Neural cell (in vitro differentiated cells): ENCODE measurements at regions not wholly inside any gene's neighbourhood (a gene's known extent, or its start where the extent isn't known, plus 50 kb on each side); places are given as distances from the start of the nearest gene placed in this dataset.

Experiments used
- H2AFZ ChIP-seq: fragments of 200-600, 300-800 bp; sonication (generic), shearing (Covaris generic); 2 replicates; pipeline ENCODE4 v1.6.0; 2014; ENCODE audit warnings: low read depth, mild to moderate bottlenecking, antibody characterized with exemption, low read length, moderate library complexity
- H3F3A ChIP-seq: fragments of 200-600 bp; shearing (Covaris generic); 2 replicates; pipeline ENCODE4 v1.6.1; 2016; ENCODE audit warnings: mild to moderate bottlenecking, moderate library complexity, mixed read lengths, antibody characterized with exemption, low read length; ENCODE audit not compliant: insufficient read depth, poor library complexity, severe bottlenecking
- H3K27ac ChIP-seq: fragments of 200-600, 300-800 bp; sonication (generic), shearing (Covaris generic); 2 replicates; pipeline ENCODE4 v1.5.1; 2014; ENCODE audit warnings: mild to moderate bottlenecking, low read length, moderate library complexity
- H3K27me3 ChIP-seq: fragments of 300-800, 200-600 bp; sonication (generic), shearing (Covaris generic); 2 replicates; pipeline ENCODE4 v1.6.0; 2014; ENCODE audit warnings: mild to moderate bottlenecking, low read depth, low read length, moderate library complexity; ENCODE audit not compliant: insufficient read depth
- H3K36me3 ChIP-seq: fragments of 300-800, 200-600 bp; sonication (generic), shearing (Covaris generic); 2 replicates; pipeline ENCODE4 v1.5.1; 2014; ENCODE audit warnings: mild to moderate bottlenecking, antibody characterized with exemption, low read length, moderate library complexity; ENCODE audit not compliant: insufficient read depth
- H3K4me2 ChIP-seq: fragments of 300-800, 200-600 bp; sonication (generic), shearing (Covaris generic); 2 replicates; pipeline ENCODE4 v1.6.0; 2014; ENCODE audit warnings: mild to moderate bottlenecking, low read length
- H3K4me3 ChIP-seq: fragments of 300-800, 200-600 bp; sonication (generic), shearing (Covaris generic); 2 replicates; pipeline ENCODE4 v1.5.1; 2014; ENCODE audit warnings: mild to moderate bottlenecking, low read length, moderate library complexity
- H3K79me2 ChIP-seq: fragments of 200-600 bp; shearing (Covaris generic); replicated peaks from 2 replicates; pipeline ENCODE4 v1.6.0; 2014; ENCODE audit warnings: mild to moderate bottlenecking, low read length, moderate library complexity; ENCODE audit not compliant: insufficient read depth
- H3K9ac ChIP-seq: fragments of 300-800, 200-600 bp; sonication (generic), shearing (Covaris generic); 2 replicates; pipeline ENCODE4 v1.6.1; 2016; ENCODE audit warnings: mild to moderate bottlenecking, low read length, mixed read lengths
- H3K9me2 ChIP-seq: fragments of 200-600 bp; shearing (Covaris generic); 2 replicates; pipeline ENCODE4 v1.6.1; 2016; ENCODE audit warnings: mild to moderate bottlenecking, low read length, mixed read lengths; ENCODE audit not compliant: insufficient read depth
- H3K9me3 ChIP-seq: fragments of 200-600, 300-800 bp; sonication (generic), shearing (Covaris generic); 2 replicates; pipeline ENCODE4 v1.6.1; 2016; ENCODE audit warnings: mild to moderate bottlenecking, mixed run types, low read length, moderate library complexity, mixed read lengths
- H4K20me1 ChIP-seq: fragments of 200-600 bp; shearing (Covaris generic); 2 replicates; pipeline ENCODE4 v1.6.1; 2016; ENCODE audit warnings: mild to moderate bottlenecking, mixed run types; ENCODE audit not compliant: insufficient read depth
- EP300 ChIP-seq: fragments of 450-650 bp; conservative IDR thresholded peaks from 2 replicates; pipeline ENCODE4 v1.6.1; 2014; ENCODE audit warnings: antibody characterized with exemption, mild to moderate bottlenecking, moderate library complexity; ENCODE audit not compliant: poor library complexity, severe bottlenecking
- EZH2 ChIP-seq: fragments of 200-600, 300-800 bp; shearing (Covaris generic), sonication (generic); IDR thresholded peaks from 2 replicates; pipeline ENCODE4 v1.6.1; 2014; ENCODE audit warnings: antibody characterized with exemption, low read length, borderline replicate concordance, mild to moderate bottlenecking; ENCODE audit not compliant: insufficient read depth, poor library complexity, severe bottlenecking
- MXI1 ChIP-seq: fragments of 450-650 bp; conservative IDR thresholded peaks from 2 replicates; pipeline ENCODE4 v1.6.1; 2014; ENCODE audit warnings: antibody characterized with exemption, mild to moderate bottlenecking; ENCODE audit not compliant: poor library complexity, severe bottlenecking
- POLR2AphosphoS5 ChIP-seq: IDR thresholded peaks from 2 replicates; pipeline ENCODE4 v1.6.1; 2012
- RAD21 ChIP-seq: fragments of 450-650 bp; conservative IDR thresholded peaks from 2 replicates; pipeline ENCODE4 v1.6.1; 2014; ENCODE audit warnings: antibody characterized with exemption, mild to moderate bottlenecking, moderate library complexity
- SMC3 ChIP-seq: fragments of 450-650 bp; conservative IDR thresholded peaks from 2 replicates; pipeline ENCODE4 v1.6.1; 2014; ENCODE audit warnings: antibody characterized with exemption, mild to moderate bottlenecking, moderate library complexity; ENCODE audit not compliant: poor library complexity
- TAF1 ChIP-seq: IDR thresholded peaks from 2 replicates; pipeline ENCODE4 v1.6.1; 2012; ENCODE audit warnings: low read depth
- TF ChIP-seq, protein P1 (sequence below): IDR thresholded peaks from 2 replicates; pipeline ENCODE4 v1.6.1; 2012; ENCODE audit warnings: borderline replicate concordance
- TF ChIP-seq, protein P2 (sequence below): fragments of 450-650 bp; IDR thresholded peaks from 2 replicates; pipeline ENCODE4 v1.5.1; 2014; ENCODE audit warnings: antibody characterized with exemption, mild to moderate bottlenecking, moderate library complexity; ENCODE audit not compliant: poor library complexity, severe bottlenecking

GRCh38 chr6:82038631-82039030 lies 208.9 kb downstream of the IBTK start:
- no peaks in the 10 kb centered on the region for H3K36me3 ChIP-seq
- H3K4me3 ChIP-seq = no peak overlapping the region
- H3F3A ChIP-seq = no peaks in the 10 kb centered on the region
- no peaks in the 10 kb centered on the region for H4K20me1 ChIP-seq
- TF ChIP-seq EP300 = no peak
- no peak for TF ChIP-seq RAD21
- TF ChIP-seq POLR2AphosphoS5 = no peak
- TF ChIP-seq TAF1 = no peak
- TF ChIP-seq, protein P1, sequence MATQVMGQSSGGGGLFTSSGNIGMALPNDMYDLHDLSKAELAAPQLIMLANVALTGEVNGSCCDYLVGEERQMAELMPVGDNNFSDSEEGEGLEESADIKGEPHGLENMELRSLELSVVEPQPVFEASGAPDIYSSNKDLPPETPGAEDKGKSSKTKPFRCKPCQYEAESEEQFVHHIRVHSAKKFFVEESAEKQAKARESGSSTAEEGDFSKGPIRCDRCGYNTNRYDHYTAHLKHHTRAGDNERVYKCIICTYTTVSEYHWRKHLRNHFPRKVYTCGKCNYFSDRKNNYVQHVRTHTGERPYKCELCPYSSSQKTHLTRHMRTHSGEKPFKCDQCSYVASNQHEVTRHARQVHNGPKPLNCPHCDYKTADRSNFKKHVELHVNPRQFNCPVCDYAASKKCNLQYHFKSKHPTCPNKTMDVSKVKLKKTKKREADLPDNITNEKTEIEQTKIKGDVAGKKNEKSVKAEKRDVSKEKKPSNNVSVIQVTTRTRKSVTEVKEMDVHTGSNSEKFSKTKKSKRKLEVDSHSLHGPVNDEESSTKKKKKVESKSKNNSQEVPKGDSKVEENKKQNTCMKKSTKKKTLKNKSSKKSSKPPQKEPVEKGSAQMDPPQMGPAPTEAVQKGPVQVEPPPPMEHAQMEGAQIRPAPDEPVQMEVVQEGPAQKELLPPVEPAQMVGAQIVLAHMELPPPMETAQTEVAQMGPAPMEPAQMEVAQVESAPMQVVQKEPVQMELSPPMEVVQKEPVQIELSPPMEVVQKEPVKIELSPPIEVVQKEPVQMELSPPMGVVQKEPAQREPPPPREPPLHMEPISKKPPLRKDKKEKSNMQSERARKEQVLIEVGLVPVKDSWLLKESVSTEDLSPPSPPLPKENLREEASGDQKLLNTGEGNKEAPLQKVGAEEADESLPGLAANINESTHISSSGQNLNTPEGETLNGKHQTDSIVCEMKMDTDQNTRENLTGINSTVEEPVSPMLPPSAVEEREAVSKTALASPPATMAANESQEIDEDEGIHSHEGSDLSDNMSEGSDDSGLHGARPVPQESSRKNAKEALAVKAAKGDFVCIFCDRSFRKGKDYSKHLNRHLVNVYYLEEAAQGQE = no peak
- TF ChIP-seq EZH2 = no peak
- TF ChIP-seq, protein P2, sequence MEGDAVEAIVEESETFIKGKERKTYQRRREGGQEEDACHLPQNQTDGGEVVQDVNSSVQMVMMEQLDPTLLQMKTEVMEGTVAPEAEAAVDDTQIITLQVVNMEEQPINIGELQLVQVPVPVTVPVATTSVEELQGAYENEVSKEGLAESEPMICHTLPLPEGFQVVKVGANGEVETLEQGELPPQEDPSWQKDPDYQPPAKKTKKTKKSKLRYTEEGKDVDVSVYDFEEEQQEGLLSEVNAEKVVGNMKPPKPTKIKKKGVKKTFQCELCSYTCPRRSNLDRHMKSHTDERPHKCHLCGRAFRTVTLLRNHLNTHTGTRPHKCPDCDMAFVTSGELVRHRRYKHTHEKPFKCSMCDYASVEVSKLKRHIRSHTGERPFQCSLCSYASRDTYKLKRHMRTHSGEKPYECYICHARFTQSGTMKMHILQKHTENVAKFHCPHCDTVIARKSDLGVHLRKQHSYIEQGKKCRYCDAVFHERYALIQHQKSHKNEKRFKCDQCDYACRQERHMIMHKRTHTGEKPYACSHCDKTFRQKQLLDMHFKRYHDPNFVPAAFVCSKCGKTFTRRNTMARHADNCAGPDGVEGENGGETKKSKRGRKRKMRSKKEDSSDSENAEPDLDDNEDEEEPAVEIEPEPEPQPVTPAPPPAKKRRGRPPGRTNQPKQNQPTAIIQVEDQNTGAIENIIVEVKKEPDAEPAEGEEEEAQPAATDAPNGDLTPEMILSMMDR = no peak
- TF ChIP-seq MXI1 = no peak
- no peak for TF ChIP-seq SMC3
- no peaks in the 10 kb centered on the region for H3K79me2 ChIP-seq
- H3K9ac ChIP-seq = no peak overlapping the region
- no peaks in the 10 kb centered on the region for H3K9me2 ChIP-seq
- no peaks in the 10 kb centered on the region for H3K27me3 ChIP-seq
- H3K4me2 ChIP-seq = no peak overlapping the region
- no peaks in the 10 kb centered on the region for H3K9me3 ChIP-seq
- no peak overlapping the region for H2AFZ ChIP-seq
- no peak overlapping the region for H3K27ac ChIP-seq

DNA sequence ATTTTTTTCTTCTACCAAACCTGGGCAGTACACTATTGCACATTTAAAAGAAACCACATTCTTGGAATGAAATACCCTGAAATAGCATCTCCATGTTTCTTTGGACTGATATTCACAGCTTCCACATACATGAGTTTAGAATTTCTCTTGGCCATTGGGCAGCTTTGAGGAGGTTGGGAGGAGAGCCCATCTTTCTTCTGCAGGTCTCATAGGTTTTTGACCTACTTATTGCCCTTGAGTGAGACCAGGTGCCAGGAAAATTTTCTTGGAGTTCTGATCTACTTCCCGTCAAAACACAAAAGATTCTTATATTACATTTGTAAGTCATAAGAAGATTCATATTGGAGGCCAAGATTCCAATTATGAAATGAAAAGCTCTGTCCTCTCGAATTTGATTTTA lies 212.0 kb downstream of the IBTK start:
- H3F3A ChIP-seq = no peaks in the 10 kb centered on the region
- no peak for TF ChIP-seq MXI1
- TF ChIP-seq EZH2 = no peak
- TF ChIP-seq, protein P2 = no peak
- TF ChIP-seq POLR2AphosphoS5 = no peak
- TF ChIP-seq SMC3 = no peak
- TF ChIP-seq TAF1 = no peak
- no peak for TF ChIP-seq EP300
- TF ChIP-seq, protein P1 = no peak
- no peak for TF ChIP-seq RAD21

More for the DNA sequence above, 212.0 kb downstream of the IBTK start:
- no peaks in the 10 kb centered on the region for H3K79me2 ChIP-seq
- no peaks in the 10 kb centered on the region for H3K9me3 ChIP-seq
- no peaks in the 10 kb centered on the region for H3K36me3 ChIP-seq
- H3K9ac ChIP-seq = no peak overlapping the region
- H2AFZ ChIP-seq = no peak overlapping the region
- no peak overlapping the region for H3K4me3 ChIP-seq
- no peak overlapping the region for H3K27ac ChIP-seq
- H3K4me2 ChIP-seq = no peak overlapping the region
- H3K27me3 ChIP-seq = no peaks in the 10 kb centered on the region
- H3K9me2 ChIP-seq = no peaks in the 10 kb centered on the region
- no peaks in the 10 kb centered on the region for H4K20me1 ChIP-seq
